ENCODE measurements at regions not wholly inside any gene's neighbourhood (a gene's known extent, or its start where the extent isn't known, plus 50 kb on each side); places are given as distances from the start of the nearest gene placed in this dataset.

DNA sequence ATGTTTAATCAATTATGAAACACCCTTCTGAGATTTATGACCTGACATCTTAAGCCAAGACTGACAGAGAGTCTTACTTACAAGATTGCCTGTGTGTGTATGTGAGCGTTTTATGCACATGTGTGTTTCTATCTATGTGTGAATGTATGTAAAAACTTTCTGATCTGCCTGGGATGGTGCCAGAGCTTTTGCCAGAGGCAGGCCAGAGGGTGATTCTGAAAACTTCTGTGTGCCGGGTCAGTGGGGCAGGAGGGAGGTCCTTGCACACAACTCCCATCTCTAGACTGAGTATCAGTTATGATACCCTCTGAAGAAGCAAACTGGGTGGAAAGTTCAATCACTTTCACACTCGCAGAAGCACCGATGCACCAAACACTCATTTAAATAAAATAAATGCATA lies 335.0 kb upstream of the NT5C1B start:
- DNase-seq (ENCODE audit: low read depth in 1 of 2, low spot score in 1 of 2) = no peak
- H3K27me3 ChIP-seq (ENCODE audit: insufficient read depth, poor library complexity, severe bottlenecking) = no peaks in the 10 kb centered on the region
- H3K27ac ChIP-seq (replicated peaks) = no peak overlapping the region
- TF ChIP-seq SPI1 (IDR thresholded peaks at IDR 0.05; ENCODE audit: borderline replicate concordance, low read depth) (no peak), GABPA (IDR thresholded peaks at IDR 0.05; ENCODE audit: low read depth) (no peak), POLR2AphosphoS5 (IDR thresholded peaks at IDR 0.05; ENCODE audit: low read depth) (no peak)
- TF ChIP-seq, protein P1, sequence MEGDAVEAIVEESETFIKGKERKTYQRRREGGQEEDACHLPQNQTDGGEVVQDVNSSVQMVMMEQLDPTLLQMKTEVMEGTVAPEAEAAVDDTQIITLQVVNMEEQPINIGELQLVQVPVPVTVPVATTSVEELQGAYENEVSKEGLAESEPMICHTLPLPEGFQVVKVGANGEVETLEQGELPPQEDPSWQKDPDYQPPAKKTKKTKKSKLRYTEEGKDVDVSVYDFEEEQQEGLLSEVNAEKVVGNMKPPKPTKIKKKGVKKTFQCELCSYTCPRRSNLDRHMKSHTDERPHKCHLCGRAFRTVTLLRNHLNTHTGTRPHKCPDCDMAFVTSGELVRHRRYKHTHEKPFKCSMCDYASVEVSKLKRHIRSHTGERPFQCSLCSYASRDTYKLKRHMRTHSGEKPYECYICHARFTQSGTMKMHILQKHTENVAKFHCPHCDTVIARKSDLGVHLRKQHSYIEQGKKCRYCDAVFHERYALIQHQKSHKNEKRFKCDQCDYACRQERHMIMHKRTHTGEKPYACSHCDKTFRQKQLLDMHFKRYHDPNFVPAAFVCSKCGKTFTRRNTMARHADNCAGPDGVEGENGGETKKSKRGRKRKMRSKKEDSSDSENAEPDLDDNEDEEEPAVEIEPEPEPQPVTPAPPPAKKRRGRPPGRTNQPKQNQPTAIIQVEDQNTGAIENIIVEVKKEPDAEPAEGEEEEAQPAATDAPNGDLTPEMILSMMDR (IDR thresholded peaks at IDR 0.05; ENCODE audit: insufficient read depth, low read length) = no peak
- TF ChIP-seq, protein P2, sequence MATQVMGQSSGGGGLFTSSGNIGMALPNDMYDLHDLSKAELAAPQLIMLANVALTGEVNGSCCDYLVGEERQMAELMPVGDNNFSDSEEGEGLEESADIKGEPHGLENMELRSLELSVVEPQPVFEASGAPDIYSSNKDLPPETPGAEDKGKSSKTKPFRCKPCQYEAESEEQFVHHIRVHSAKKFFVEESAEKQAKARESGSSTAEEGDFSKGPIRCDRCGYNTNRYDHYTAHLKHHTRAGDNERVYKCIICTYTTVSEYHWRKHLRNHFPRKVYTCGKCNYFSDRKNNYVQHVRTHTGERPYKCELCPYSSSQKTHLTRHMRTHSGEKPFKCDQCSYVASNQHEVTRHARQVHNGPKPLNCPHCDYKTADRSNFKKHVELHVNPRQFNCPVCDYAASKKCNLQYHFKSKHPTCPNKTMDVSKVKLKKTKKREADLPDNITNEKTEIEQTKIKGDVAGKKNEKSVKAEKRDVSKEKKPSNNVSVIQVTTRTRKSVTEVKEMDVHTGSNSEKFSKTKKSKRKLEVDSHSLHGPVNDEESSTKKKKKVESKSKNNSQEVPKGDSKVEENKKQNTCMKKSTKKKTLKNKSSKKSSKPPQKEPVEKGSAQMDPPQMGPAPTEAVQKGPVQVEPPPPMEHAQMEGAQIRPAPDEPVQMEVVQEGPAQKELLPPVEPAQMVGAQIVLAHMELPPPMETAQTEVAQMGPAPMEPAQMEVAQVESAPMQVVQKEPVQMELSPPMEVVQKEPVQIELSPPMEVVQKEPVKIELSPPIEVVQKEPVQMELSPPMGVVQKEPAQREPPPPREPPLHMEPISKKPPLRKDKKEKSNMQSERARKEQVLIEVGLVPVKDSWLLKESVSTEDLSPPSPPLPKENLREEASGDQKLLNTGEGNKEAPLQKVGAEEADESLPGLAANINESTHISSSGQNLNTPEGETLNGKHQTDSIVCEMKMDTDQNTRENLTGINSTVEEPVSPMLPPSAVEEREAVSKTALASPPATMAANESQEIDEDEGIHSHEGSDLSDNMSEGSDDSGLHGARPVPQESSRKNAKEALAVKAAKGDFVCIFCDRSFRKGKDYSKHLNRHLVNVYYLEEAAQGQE (IDR thresholded peaks at IDR 0.05; ENCODE audit: insufficient replicate concordance, low read depth) = no peak
- H3K4me3 ChIP-seq (replicated peaks; ENCODE audit: insufficient read depth, low read length) = no peak overlapping the region

DNA sequence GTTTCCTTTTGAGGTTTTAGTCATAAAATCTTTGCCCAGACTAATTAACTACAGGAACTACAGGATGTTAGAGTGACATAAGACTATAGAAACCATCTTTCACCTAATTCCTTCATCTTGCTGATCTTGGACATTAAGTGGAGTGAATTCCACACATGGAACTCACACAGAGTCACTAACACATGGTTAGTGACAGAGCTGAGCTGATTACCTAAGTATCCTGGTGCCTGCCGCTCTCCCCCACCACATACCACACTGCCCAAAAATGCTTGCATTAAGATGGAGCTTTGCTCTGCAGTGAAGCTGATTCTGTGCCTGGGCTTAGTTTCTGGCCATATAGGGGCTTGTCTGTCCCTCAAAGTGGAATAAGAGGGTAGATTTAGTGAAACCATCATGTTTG lies 332.9 kb upstream of the NT5C1B start:
- H3K27me3 ChIP-seq (ENCODE audit: insufficient read depth, poor library complexity, severe bottlenecking) = no peaks in the 10 kb centered on the region
- H3K4me3 ChIP-seq (replicated peaks; ENCODE audit: insufficient read depth, low read length) = no peak overlapping the region
- H3K27ac ChIP-seq (replicated peaks) = no peak overlapping the region
- DNase-seq (ENCODE audit: low read depth in 1 of 2, low spot score in 1 of 2) = no peak
- TF ChIP-seq SPI1 (IDR thresholded peaks at IDR 0.05; ENCODE audit: borderline replicate concordance, low read depth) (no peak), GABPA (IDR thresholded peaks at IDR 0.05; ENCODE audit: low read depth) (no peak), POLR2AphosphoS5 (IDR thresholded peaks at IDR 0.05; ENCODE audit: low read depth) (no peak)
- TF ChIP-seq, protein P2 (IDR thresholded peaks at IDR 0.05; ENCODE audit: insufficient replicate concordance, low read depth) = no peak
- TF ChIP-seq, protein P1 (IDR thresholded peaks at IDR 0.05; ENCODE audit: insufficient read depth, low read length) = no peak

DNA sequence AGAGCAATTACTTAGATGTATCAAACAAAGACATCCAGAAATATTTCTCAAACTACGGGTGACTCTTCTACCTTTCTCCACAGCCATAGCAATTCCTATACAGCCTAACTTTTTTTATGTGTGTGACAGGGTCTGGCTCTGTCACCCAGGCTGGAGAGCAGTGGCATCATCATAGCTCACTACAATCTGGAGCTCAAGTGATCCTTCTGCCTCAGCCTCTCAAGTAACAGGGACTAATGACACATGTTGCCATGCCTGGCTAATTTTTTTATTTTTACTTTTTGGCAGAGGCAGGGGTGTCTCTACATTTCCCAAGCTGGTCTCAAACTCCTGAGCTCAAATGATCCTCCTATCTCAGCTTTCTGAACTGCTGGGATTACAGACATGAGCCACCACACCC lies 328.9 kb upstream of the NT5C1B start:
- TF ChIP-seq, protein P2 (IDR thresholded peaks at IDR 0.05; ENCODE audit: insufficient replicate concordance, low read depth) = no peak
- TF ChIP-seq, protein P1 (IDR thresholded peaks at IDR 0.05; ENCODE audit: insufficient read depth, low read length) = no peak
- TF ChIP-seq SPI1 (IDR thresholded peaks at IDR 0.05; ENCODE audit: borderline replicate concordance, low read depth) (no peak), POLR2AphosphoS5 (IDR thresholded peaks at IDR 0.05; ENCODE audit: low read depth) (no peak), GABPA (IDR thresholded peaks at IDR 0.05; ENCODE audit: low read depth) (no peak)
- no peak for DNase-seq (ENCODE audit: low read depth in 1 of 2, low spot score in 1 of 2)

More for the DNA sequence above, 328.9 kb upstream of the NT5C1B start:
- no peaks in the 10 kb centered on the region for H3K27me3 ChIP-seq (ENCODE audit: insufficient read depth, poor library complexity, severe bottlenecking)
- H3K27ac ChIP-seq (replicated peaks) = no peak overlapping the region
- H3K4me3 ChIP-seq (replicated peaks; ENCODE audit: insufficient read depth, low read length) = no peak overlapping the region
